ENCODE measurements at regions not wholly inside any gene's neighbourhood (a gene's known extent, or its start where the extent isn't known, plus 50 kb on each side); places are given as distances from the start of the nearest gene placed in this dataset.
"Not testable (repeated sequence)": the region's sequence is repeated elsewhere in the genome, so short reads cannot be mapped to it uniquely, and the experiment has no call there.

DNA sequence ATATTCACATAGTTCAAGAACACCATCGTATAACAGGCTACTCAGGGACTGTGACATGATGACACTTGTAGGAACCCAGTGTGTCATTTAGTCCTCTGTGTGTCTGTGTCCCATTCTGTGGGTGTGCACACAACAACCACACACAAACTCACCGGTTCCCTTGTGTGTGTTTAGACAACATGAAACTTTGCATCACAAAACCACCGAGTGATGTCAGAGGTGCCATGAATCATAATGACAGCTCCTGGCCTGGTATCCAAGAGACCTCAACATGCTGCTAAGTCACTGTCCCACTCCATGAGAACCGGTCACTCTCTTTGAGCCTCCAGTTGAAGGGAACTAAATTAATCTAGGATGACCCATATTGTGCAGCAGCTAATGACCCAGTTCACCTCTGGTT is 421.3 kb downstream of the PREX1 start:
- no peak for DNase-seq (ENCODE audit: low read depth)

DNA sequence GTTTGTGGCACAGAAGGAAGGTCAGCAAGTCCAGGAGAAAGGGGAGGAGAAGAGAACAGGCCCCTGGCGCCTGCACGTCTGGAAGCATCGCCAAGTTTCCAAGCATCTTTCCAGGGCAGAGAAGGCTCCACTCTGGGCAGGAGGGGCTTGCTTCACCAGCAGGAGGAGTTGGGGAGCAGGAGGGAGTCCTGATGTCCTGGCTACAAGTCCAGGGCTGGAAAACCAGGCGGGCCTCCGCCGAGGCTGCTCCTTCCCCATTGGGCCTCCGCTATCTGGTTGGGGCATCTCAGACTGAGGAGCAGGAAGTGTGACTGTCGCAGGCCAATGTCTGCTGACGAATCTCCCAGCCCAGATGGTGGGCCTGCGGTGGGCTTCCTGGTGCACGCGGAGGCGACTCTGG is 421.9 kb downstream of the PREX1 start:
- no peak for DNase-seq (ENCODE audit: low read depth)

DNA sequence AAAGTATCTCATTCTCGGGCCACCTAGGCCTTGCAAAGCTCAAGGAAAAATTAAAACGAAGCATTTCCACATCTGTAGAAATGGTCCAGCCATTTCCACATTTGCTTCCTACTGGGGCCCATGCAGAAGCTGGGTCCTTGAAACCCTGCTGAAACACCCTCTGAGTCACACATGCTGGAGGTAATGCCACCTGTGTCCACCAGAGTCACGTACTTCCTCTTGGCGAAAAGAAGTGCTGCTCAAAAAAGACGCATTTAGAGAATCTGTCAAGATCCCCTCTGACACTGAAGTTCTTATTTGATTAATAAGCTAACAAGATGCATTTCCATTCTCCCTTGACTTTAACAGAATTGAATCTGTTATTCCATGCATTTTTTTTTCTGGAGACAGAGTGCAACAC is 423.2 kb downstream of the PREX1 start:
- no peak for DNase-seq (ENCODE audit: low read depth)

DNA sequence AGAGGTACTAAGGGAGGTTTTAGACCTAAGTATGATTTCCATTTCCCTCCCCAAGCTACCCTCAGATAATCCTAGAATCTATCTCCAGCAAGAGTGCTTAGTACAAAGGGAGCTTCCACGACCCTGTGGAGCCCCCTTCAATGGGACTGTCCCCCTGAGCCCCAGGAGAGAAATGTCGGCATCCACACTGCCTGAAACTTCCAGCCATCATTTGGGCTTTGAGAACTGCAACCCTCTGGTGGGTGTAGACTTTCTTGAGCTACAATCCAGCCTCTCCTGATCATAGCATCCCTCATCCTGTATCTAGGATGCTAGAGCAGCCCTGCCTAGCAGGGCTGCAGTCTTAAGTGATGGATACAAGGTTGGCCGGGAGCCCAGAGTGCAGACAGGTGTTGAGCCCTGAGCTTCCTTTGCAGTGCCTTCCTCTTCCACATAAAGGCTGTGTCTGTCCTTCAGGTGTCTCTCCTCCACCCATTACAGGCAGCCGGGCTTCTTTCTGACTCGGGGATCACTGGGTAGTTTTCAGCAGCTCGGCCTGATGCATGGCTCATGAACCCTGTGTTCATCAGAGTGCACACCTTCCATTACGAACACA is 424.5 kb downstream of the PREX1 start:
- DNase-seq (ENCODE audit: low read depth): no peak

DNA sequence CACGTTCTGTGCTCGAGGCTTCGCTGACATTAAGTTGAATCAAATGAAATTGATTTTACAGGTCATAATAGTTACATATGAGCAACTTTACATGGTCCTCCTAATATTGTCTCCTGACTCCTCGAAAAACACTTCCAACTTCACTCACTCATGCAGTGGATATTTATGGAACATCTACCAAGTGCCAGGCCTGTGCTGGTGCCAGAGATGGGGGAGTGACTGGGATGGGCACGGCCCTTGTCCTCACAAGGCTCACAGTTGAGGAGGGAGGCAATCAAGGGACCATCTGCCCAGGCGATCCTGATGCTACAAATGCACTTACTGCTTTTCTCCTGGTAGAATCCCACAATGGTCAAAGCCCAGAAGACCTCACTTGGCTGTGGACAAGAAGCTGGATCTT is 426.4 kb downstream of the PREX1 start:
- DNase-seq (ENCODE audit: low read depth): no peak

DNA sequence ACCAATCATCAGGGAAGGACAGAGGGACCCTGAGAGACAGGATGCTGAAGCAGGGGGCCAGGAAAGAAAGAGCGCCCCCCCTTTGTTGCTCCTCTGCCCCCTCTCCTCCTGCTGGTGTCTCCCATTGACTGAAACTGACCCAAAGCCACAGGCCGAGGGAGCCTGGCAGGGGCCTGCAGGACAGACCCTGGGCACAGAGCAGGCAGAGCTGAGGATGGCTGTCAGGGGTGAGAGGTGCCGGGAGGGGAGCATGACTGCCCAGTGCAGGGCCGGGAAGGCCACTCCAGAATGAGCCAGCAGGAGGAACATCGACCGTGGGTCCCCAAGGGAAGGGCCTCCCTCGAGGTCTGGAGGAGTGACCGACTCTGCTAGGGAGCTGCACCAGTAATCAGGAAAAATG is 427.8 kb downstream of the PREX1 start:
- DNase-seq (ENCODE audit: low read depth): no peak

DNA sequence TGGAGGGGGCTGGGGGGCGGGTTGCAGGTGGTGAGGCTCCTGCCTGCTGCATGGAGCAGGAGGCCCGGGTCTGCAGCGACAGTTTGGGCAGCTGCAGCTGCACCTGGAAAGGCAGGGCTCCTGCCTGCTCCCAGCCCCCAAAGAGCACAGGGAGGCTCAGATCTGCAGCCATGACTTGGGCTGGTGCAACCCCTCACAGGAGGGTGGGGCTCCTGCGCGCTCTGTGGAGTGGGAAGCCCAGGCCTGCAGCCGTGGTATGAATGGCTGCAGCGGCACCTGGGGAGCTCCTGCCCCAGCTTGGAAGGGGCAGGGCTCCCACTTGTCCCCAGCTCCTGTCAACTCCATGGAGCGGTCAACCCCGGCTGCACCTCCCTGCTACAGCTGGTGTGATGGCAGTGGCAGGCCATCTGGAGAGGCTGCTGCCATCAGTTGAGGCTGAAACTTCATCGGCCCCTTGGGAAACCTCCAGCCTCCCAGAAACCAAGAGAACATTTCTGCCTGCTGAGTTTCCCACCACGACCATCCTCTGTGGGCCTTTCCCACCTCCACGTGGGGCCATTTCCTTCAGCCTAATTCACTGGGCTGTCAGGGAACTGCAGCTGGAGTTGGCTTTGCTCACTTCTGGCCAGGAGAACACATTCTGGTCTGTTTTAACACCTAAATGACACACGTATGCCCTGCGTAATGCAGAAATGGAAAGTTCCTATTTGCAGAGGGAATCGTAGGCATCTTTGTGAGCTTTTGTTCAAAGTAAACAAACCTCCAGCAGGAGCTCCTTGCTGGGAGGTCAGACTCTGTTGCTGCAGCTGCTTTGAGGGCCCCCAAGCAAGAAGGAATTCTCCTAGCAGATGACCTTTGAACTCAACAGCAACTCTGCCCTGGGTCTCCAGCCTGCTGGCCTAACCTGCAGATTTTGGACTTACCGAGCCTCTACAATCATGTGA is 429.0 kb downstream of the PREX1 start:
- no peak for DNase-seq (ENCODE audit: low read depth)

DNA sequence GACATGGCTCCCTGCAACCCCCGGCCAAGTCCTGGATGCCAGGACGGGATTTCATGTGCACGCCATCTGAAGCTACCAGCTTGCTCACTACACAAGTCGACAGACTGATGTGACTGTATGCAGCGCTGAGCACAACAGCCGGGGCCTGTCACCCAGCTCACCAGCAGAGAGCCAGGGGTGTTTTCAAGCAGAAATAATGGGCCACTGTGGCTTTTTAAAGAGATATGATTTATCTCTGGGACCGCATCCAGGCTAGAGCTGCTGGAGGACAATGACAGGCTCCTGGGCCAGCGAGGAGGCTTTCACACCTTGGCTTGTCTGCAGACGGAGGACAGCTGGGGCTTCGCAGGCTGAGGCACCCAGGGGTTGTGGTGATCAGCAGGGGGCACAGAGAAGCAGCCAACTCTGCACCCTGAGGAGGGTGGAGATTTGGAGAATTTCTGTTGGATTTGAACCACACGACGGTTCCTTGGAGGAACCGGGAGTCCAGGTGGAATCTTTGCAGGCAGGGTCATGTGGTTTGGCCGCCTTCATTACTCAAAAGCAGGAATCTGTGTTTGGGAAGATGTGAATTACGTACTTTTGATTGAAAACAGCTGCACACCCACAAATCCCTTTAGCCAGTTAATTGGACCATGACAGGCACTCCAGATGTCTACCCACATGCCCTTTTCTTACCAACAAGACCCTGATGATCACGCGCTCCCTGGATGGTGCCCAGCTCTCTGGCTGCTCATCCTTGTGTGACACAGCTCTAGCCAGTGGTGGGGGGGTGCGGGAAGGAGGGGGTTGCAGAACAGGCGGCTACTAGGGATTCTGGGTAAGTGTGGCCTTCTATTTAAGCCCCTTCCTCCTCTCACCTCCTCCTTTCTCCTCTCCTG is 430.6 kb downstream of the PREX1 start:
- DNase-seq (ENCODE audit: low read depth): not testable (repeated sequence)

DNA sequence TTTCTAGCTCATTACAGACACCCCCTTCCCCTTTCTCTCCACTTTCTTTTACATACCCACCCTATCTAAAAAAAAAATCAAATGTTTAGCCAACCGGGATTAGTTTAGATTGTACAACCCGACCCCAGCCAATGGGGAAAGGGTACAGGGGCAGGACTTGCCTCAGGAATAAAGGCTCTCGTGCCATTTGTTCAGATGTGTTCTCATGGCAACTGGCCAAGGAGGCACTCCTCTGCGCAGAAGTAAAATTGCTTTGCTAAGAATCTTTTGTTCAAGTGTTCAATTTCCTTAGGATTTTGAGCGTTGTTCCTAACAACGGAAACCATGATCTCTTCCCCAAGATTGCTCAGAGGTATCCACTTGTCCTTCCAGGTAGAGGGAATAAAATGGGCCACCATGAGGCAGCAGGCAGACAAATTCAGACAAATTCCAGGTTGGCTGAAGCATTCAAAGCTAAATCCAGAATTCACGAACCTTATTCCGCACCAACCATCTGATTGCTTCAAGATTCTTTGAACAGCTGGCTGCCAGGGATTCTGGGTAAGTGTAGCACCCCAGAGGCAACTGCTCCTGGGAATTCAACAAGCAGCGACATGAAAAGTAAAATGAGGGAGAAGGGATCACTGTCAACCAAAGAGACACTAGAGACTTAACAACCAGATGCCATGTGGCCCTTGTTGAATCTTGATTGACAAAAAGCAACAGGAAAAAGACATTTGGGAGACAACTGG is 431.8 kb downstream of the PREX1 start:
- DNase-seq (ENCODE audit: low read depth): no peak

DNA sequence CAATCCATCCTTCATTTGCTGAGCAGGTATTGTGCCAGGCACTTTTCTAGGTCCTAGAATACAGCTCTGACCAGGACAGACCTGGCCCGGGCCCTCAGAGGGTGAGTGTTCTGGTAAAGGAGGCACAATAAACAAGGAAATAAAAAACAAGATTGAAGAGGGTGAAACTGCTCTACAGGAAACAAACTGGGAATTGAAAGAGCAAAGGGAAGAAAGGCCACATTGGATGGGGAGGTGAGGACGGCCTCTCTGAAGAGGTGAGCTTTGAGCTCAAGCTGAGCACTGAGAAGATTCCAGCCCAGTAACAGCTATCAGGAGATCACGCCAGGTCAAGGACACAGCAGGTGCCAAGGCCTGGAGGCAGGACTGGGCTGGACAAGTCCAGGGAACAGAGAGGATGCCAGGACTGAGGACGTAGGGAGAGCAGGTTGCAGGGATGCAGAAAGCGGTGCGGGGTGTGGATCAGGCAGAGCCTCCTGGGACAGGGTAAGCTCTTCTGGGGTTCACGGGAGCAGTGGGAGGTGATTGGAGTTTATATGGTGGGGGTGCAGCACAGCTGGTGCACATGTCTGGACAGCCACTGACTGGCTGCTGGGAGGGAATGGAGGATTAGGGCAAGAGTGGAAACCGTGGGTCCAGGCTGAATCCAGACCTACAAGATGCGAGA is 433.3 kb downstream of the PREX1 start:
- no peak for DNase-seq (ENCODE audit: low read depth)

DNA sequence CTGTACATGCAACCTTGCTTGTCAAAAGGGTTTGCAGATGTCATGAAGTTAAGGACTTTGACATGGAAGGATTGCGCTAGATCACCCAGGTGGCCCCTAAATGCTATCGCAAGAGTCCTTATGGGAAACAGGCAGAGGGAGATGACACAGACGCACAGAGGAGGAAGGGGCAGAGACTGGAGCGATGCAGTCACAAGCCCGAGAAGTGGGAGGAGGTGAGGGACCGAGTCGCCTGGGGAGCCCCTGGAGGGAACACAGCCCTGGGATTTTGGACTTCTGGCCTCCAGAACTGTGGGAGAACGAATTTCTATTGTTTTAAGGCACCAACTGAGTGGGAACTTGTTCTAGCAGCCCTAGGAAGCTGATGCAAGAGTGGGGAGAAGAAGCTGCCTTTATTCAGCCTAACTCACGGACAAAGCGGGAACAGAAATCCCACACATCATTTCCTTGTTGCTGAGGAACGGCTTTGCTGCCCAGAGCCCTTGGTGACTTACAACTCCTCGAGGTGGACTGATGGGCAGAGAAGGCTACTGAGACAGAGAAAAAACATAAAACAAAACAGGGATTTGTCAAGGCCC is 434.0 kb downstream of the PREX1 start:
- DNase-seq (ENCODE audit: low read depth): no peak

DNA sequence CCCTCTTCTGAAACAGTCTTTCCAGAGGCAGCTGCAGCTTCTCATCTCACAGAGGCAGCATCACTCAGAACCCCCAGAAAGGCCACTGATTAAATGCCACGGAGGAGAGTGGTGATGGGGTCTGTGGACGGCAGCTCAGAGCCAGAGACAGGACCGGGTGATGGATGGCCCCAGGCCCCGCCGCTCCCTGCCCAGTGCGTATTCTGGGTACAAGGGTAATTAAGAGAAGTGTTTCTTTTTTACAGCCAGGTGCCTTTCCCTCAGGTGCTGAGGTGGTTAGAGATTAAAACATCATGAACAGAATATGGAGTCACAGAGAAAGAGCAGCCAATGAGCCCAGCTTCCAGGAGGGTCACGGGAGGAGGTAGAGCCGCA is 434.5 kb downstream of the PREX1 start:
- no peak for DNase-seq (ENCODE audit: low read depth)

DNA sequence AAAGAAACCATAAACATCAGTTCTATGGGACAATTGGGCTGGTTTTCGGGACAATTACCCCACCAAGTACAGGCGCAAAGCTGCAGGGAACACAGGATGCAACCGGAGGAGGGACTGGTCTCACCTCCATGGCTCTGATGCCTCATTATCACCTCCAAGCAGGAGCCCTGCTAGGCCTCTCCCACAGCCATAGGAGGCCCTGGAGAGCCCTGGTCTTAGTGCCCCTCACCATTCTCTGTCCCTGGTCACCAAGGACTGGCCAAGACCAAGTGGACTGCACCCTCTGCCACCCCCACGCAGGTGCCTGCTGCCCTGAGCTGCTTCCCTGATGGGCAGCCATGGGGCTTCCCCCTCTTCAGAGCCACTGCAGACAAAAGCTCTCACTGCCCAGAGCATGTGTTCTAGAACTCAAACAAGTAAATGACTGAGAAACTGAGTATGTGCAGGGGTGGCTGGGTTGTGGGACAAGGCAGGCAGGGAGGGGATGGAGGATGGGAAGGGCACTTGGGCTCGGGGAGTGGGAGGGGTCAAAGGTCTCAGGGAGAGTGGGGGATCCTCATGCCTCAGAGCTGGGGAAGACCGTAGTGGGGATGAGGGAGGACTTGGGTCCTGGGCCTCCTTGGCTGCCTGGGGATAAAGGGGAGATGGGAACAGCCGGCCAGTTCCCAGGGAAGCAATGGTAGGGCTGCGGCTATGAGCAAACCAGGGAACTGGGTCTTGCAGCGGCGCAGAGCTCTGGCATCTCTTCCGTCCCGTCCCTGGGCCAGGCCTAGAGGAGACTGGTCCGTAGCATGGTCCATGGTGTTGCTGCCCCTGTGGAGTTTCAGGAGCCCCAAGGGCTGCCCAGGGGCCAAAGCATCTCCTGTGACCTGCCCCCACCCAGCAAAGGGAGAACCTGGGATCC is 435.1 kb downstream of the PREX1 start:
- no peak for DNase-seq (ENCODE audit: low read depth)

DNA sequence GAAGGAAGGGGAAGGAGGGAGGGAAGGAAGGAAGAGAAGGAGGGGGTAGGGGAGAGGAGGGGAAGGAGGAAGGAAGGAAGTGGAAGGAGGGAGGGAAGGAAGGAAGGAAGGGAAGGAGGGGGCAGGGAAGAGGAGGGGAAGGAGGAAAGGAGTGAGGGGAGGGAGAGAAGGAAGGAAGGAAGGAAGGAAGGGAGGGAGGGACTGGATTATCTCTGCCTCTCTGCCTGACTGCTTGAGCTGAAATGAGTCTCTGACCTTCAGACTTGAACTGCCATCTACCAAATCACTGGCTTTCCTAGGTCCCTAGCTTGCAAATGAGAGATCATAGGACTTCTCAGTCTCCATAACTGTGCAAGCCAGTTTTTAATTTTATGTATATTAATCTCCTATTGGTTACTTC is 436.8 kb downstream of the PREX1 start:
- DNase-seq (ENCODE audit: low read depth): no peak

DNA sequence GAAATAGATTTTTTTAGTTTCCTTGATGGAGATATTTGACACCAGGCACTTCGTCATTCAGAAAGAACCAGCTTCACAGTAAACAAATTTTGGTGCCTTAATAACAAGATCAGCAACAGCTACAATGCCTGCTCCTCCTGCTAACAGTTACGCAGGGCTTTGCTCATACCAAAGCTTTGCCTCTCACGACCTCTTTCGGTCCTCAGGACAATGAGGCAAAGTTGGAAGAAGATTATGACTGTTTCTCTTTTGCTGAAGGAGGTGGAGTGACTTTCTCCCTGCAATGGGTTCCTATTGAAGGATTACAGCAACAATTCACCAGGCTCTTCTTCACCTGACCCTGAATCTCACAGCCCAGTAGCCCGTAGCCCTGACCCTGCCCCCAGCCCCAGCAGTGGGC is 440.1 kb downstream of the PREX1 start:
- DNase-seq (ENCODE audit: low read depth): no peak

DNA sequence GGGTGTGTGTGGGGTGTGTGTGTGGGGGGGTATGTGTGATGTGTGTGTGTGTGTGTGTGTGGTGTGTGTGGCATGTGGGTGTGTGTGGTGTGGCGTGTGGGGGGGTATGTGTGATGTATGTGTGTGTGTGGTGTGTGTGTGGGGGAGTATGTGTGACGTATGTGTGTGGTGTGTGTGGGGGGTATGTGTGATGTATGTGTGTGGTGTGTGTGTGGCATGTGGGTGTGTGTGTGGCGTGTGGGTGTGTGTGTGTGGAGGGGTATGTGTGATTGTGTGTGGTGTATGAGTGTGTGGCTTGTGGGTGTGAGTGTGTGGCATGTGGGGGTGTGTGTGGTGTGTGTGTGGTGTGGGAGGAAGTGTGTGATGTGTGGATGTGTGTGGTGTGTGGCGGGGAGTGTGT is 442.3 kb downstream of the PREX1 start:
- DNase-seq (ENCODE audit: low read depth): no peak

DNA sequence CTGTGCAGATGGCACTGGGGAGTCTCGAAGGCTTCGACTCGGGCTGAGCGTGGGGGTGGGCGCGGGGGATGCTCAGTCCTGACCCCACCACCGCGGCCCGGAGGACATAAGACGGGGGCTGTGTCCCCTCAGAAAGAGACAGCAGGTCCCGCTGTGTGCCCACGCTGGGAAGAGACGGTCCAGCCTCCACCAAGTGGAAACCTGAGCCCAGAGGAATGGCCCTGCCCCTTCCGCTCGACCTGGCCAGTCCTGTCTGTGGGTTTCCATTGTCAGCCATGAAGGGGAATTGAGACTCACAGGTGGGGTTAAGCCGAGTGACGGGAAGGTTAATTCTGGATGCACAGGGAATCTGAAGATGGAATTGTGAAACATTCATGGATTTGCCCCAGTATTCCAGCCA is 442.7 kb downstream of the PREX1 start:
- no peak for DNase-seq (ENCODE audit: low read depth)

DNA sequence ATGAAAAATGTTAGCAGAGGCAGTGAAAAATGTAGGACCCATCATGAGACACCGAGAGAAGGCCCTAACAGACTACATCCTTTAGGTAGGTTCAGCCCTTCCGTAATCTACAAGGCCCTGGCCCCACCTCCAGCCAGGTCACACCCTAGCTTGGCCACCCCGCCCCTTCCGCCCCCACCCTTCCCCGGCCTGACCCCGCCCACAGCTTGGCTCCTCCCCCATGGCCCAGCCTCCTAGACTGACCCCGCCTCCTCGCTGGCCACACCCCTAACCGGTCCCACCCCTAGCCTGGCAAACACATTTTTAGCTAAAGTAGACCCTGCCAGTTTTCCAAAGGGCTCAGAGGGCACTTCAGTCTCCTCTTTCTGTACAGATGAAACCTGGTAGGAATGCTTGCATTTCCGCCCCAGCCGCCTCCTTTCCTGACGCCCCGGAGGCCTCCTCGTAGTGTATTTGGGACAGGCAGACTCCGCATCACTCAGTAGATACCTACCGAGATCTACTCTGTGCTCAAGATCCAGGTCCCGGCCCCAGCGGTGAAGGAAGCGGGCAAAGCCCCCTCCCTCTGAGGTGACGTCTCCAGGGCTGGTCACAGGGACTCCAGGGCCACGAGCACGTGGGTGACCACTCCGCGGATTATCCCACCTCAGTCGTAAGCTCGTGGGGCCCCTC is 443.5 kb downstream of the PREX1 start:
- DNase-seq (ENCODE audit: low read depth): no peak

DNA sequence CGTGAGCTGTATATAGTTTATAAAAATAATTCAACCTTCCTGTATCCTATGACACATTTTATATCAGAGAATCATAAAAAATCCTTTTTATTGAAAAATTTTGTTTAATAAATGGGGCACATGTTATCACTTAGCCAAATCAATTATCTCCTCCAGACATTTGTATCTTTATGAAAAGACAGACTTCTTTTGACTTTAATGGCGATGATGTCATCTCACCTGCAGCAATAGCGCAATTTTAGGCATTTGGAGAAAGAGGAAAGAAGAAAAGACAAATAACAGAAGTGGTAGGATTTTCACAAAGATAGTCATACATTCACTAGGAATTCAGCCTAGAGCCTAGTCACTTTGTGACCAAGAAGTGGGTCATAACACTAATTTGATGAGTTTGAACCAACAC is 444.5 kb downstream of the PREX1 start:
- no peak for DNase-seq (ENCODE audit: low read depth)

All from forelimb muscle (tissue), 1 donor.